H1 (cell line): ENCODE measurements at regions not wholly inside any gene's neighbourhood (a gene's known extent, or its start where the extent isn't known, plus 50 kb on each side); places are given as distances from the start of the nearest gene placed in this dataset.

Experiments used
- CTCF ChIA-PET: fragments of 300-600 bp; sonication (Branson Sonifier 250); formaldehyde crosslinking; loops from one replicate; lab custom pipeline; 2021; ENCODE audit not compliant: partially characterized antibody; lab: Charles Lee
- POLR2A ChIA-PET: fragments of 300-600 bp; sonication (Branson Sonifier 250); formaldehyde crosslinking; loops from one replicate; lab custom pipeline; 2021; ENCODE audit warnings: inconsistent platforms; ENCODE audit not compliant: partially characterized antibody; lab: Charles Lee
- DNase-seq, 2 experiments: peaks; one replicate each; pipeline versions ENCODE4 v3.0.0 to v3.0.0-alpha.2; 2010 to 2022; ENCODE audit warnings: low spot score in 2 of 2, low read depth in 1 of 2, mixed read lengths in 1 of 2
- FAIRE-seq: peaks from 2 replicates; lab custom pipeline; 2011; peaks lifted over from hg19 to GRCh38; lab: Jason Lieb, UNC
- H2AFZ ChIP-seq: 2 replicates; pipeline ENCODE4 v1.8.1; 2012; ENCODE audit warnings: low read length, inconsistent platforms
- H2AK5ac ChIP-seq: 2 replicates; pipeline ENCODE4 v1.6.1; 2013; ENCODE audit warnings: low read depth, low read length
- H2BK120ac ChIP-seq: replicated peaks from 2 replicates; pipeline ENCODE3; 2013; ENCODE audit warnings: low read depth, low read length, inconsistent platforms
- H2BK12ac ChIP-seq: 2 replicates; pipeline ENCODE4 v1.6.1; 2013; ENCODE audit warnings: low read depth, low read length
- H2BK15ac ChIP-seq: 2 replicates; pipeline ENCODE4 v1.6.1; 2013; ENCODE audit warnings: low read length
- H2BK20ac ChIP-seq: 2 replicates; pipeline ENCODE4 v1.6.1; 2013; ENCODE audit warnings: low read length
- H2BK5ac ChIP-seq: 2 replicates; pipeline ENCODE4 v1.6.1; 2013; ENCODE audit warnings: low read depth, low read length
- H3K14ac ChIP-seq: 2 replicates; pipeline ENCODE4 v1.6.1; 2013; ENCODE audit warnings: inconsistent platforms; ENCODE audit not compliant: insufficient read length
- H3K18ac ChIP-seq: 2 replicates; pipeline ENCODE4 v1.6.1; 2013; ENCODE audit warnings: low read length; ENCODE audit errors: extremely low read depth
- H3K23ac ChIP-seq: 2 replicates; pipeline ENCODE4 v1.6.1; 2013; ENCODE audit warnings: inconsistent platforms; ENCODE audit not compliant: insufficient read length
- H3K23me2 ChIP-seq: 2 replicates; pipeline ENCODE4 v1.6.1; 2013; ENCODE audit warnings: low read depth, low read length
- H3K27ac ChIP-seq: 2 replicates; pipeline ENCODE4 v1.6.1; 2011; ENCODE audit warnings: low read depth, low read length, inconsistent platforms
- H3K27me3 ChIP-seq, 4 experiments: replicated peaks in 1 of 4; 1 replicate in 1 of 4; 2 replicates in 3 of 4; pipeline versions ENCODE4 v1.6.1 to v1.8.1; 2011 to 2013; ENCODE audit warnings: low read length in 3 of 4, mild to moderate bottlenecking in 3 of 4, inconsistent platforms in 2 of 4, mixed read lengths in 2 of 4, moderate library complexity in 1 of 4; ENCODE audit not compliant: control insufficient read depth in 3 of 4, insufficient read depth in 3 of 4; ENCODE audit errors: extremely low read depth in 1 of 4
- H3K36me3 ChIP-seq, 4 experiments: 2 replicates each; pipeline versions ENCODE4 v1.6.1 to v1.8.1; 2011 to 2013; ENCODE audit warnings: mild to moderate bottlenecking in 4 of 4, low read length in 3 of 4, moderate library complexity in 2 of 4, control low read depth in 1 of 4, inconsistent platforms in 1 of 4; ENCODE audit not compliant: insufficient read depth in 4 of 4, control insufficient read depth in 2 of 4
- H3K4ac ChIP-seq: replicated peaks from 2 replicates; pipeline ENCODE3; 2013; ENCODE audit warnings: low read length, low read depth, mixed read lengths, inconsistent platforms; ENCODE audit not compliant: insufficient read length
- H3K4me1 ChIP-seq, 4 experiments: replicated peaks in 1 of 4; 1 replicate in 1 of 4; 2 replicates in 3 of 4; pipeline versions ENCODE4 v1.6.1 to v1.8.1; 2011 to 2013; ENCODE audit warnings: low read length in 3 of 4, inconsistent platforms in 2 of 4, mixed read lengths in 1 of 4; ENCODE audit not compliant: insufficient read depth in 4 of 4, control insufficient read depth in 3 of 4
- H3K4me2 ChIP-seq, 2 experiments: 2 replicates each; pipeline versions ENCODE4 v1.6.1 to v1.8.1; 2011 to 2013; ENCODE audit warnings: low read depth in 2 of 2, low read length in 2 of 2, control low read depth in 1 of 2, inconsistent platforms in 1 of 2, mild to moderate bottlenecking in 1 of 2; ENCODE audit not compliant: insufficient read depth in 1 of 2
- H3K4me3 ChIP-seq, 4 experiments: fragments of 200-600, 300-600 bp in 1 of 4; sonication (generic), shearing (Covaris generic), sonication (Bioruptor Twin) in 1 of 4; 2 replicates each; pipeline versions ENCODE4 v1.5.1 to v1.8.1; 2011 to 2016; ENCODE audit warnings: low read length in 4 of 4, low read depth in 3 of 4, control low read depth in 2 of 4, inconsistent platforms in 2 of 4, mild to moderate bottlenecking in 2 of 4, mixed read lengths in 1 of 4, moderate library complexity in 1 of 4; ENCODE audit not compliant: insufficient read depth in 2 of 4; ENCODE audit errors: extremely low read depth in 1 of 4
- H3K56ac ChIP-seq: replicated peaks from 2 replicates; pipeline ENCODE3; 2013; ENCODE audit warnings: low read depth, mild to moderate bottlenecking, mixed read lengths, low read length, inconsistent platforms; ENCODE audit not compliant: insufficient read length
- H3K79me1 ChIP-seq: 2 replicates; pipeline ENCODE4 v1.6.1; 2013; ENCODE audit warnings: low read depth, low read length, control low read depth
- H3K79me2 ChIP-seq, 2 experiments: 2 replicates each; pipeline versions ENCODE4 v1.6.1 to v1.8.1; 2012 to 2013; ENCODE audit warnings: low read length in 2 of 2, mild to moderate bottlenecking in 2 of 2, inconsistent platforms in 1 of 2; ENCODE audit not compliant: insufficient read depth in 2 of 2, control insufficient read depth in 1 of 2
- H3K9ac ChIP-seq, 4 experiments: replicated peaks in 1 of 4; 1 replicate in 1 of 4; 2 replicates in 3 of 4; pipeline versions ENCODE4 v1.6.1 to v1.8.1; 2011 to 2013; ENCODE audit warnings: low read depth in 3 of 4, low read length in 3 of 4, control low read depth in 2 of 4, mild to moderate bottlenecking in 2 of 4, moderate library complexity in 2 of 4, inconsistent platforms in 1 of 4; ENCODE audit errors: extremely low read depth in 1 of 4
- H3K9me3 ChIP-seq, 2 experiments: 2 replicates each; pipeline versions ENCODE4 v1.6.1 to v1.8.1; 2012 to 2013; ENCODE audit warnings: mild to moderate bottlenecking in 2 of 2, moderate library complexity in 2 of 2, control low read depth in 1 of 2, inconsistent platforms in 1 of 2, low read depth in 1 of 2, low read length in 1 of 2, mixed read lengths in 1 of 2; ENCODE audit not compliant: insufficient read depth in 2 of 2
- H4K20me1 ChIP-seq, 2 experiments: replicated peaks in 1 of 2; 2 replicates each; pipeline versions ENCODE3 to v1.8.1; 2011 to 2013; ENCODE audit warnings: inconsistent platforms in 2 of 2, low read length in 2 of 2, mild to moderate bottlenecking in 1 of 2; ENCODE audit not compliant: insufficient read depth in 2 of 2, control insufficient read depth in 1 of 2
- H4K5ac ChIP-seq: 2 replicates; pipeline ENCODE4 v1.6.1; 2013; ENCODE audit warnings: low read length, low read depth, mixed read lengths, inconsistent platforms; ENCODE audit not compliant: insufficient read length
- H4K8ac ChIP-seq: 2 replicates; pipeline ENCODE4 v1.8.0; 2013; ENCODE audit warnings: mild to moderate bottlenecking, moderate library complexity, low read length, inconsistent platforms; ENCODE audit not compliant: insufficient read depth; ENCODE audit errors: extremely low read depth
- H4K91ac ChIP-seq: replicated peaks from 2 replicates; pipeline ENCODE3; 2013; ENCODE audit warnings: low read length, mixed read lengths, inconsistent platforms; ENCODE audit not compliant: insufficient read length
- BCL11A ChIP-seq, 2 experiments: IDR thresholded peaks; one replicate each; pipeline ENCODE4 v1.6.1; 2011; ENCODE audit warnings: low read depth in 2 of 2, low read length in 2 of 2, mild to moderate bottlenecking in 2 of 2
- CBX5 ChIP-seq: fragments of 300-800, 300-1000 bp; sonication (generic); IDR thresholded peaks from 2 replicates; pipeline ENCODE4 v1.7.1; 2016; ENCODE audit warnings: antibody characterized with exemption, low read length, low read depth
- KDM4A ChIP-seq: IDR thresholded peaks from one replicate; pipeline ENCODE4 v1.7.1; 2012; ENCODE audit warnings: low read depth, mild to moderate bottlenecking, moderate library complexity, low read length, inconsistent platforms; ENCODE audit not compliant: severe bottlenecking
- POLR2AphosphoS5 ChIP-seq: IDR thresholded peaks from 2 replicates; pipeline ENCODE4 v1.6.1; 2011; ENCODE audit warnings: low read depth, low read length
- RFX5 ChIP-seq: IDR thresholded peaks from 2 replicates; pipeline ENCODE4 v1.6.1; 2011; ENCODE audit warnings: low read depth, low read length, improper control_type of control experiment, borderline replicate concordance
- WGBS, 2 experiments: shearing (Covaris generic) in 1 of 2; methylation state at CpG; one replicate each; pipeline versions ENCODE4 v1.1.6 to v1.1.7; 2013 to 2015; ENCODE audit warnings: low lambda C conversion rate in 2 of 2, mixed read lengths in 2 of 2, inconsistent platforms in 1 of 2, low coverage in 1 of 2, missing lambda C conversion rate in 1 of 2; ENCODE audit not compliant: insufficient replicate concordance in 2 of 2, insufficient coverage in 1 of 2, insufficient read length in 1 of 2; ENCODE audit errors: extremely low coverage in 1 of 2, missing lambda C conversion rate in 1 of 2; 5-methylcytosine and 5-hydroxymethylcytosine counted together

DNA sequence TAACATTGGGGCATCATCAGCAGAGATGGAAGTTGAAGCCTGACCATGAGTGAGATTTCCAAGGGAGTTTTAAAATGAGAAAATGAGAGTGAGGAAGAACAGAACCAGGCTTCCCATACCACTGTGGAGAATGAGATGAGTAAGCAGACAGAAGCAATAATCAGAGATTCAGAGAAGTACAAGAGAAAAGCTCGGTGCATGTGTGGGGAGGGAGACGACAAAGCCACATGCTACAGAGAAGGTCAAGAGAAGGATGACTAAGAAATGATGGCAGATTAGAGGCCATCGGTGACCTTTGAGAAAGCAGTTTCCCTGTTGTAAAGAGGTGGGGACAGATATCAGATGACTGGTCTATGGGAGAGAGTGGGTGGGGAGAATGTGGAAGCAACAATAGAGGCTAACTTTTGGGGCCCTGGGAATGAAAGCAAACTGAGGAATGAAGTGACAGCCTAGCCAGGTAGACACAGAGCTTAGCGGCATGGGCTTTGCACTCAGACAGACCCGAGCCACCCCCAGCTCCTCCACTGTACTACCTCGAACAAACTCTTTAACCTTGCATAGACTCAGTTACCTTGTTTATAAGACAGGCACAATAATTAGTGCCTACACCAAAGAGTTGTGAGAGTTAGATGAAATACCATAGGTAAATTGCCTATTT lies 207.7 kb downstream of the PIK3R1 start:
- H2AFZ ChIP-seq, result 0 out of 2 replicates have a peak overlapping the region, but pooled peaks have one; percentile 29
- 92% methylated on average over 6 of the region's 6 CpGs; no CpG with 5 or more reads in 1 of the 2 experiments for WGBS, 2 experiments
- peaks cover 0 to 1% (median 0%) of the 10 kb centered on the region in 4 experiments; a peak in 1 of 7 replicates for H3K4me1 ChIP-seq
- no peak overlapping the region for H3K14ac ChIP-seq
- no peak overlapping the region for H2BK120ac ChIP-seq
- no peaks in the 10 kb centered on the region for H3K9me3 ChIP-seq
- no peaks in the 10 kb centered on the region for H3K36me3 ChIP-seq
- ChIA-PET CTCF (interaction anchor here (0.5 to 0.7 kb wide), 2 partner anchors 11 to 1205 kb away, joined by 3 read pairs; no protein-coding TSS in a partner anchor), POLR2A (no interaction called here)
- H4K91ac ChIP-seq, result no peak overlapping the region
- no peak overlapping the region for H3K27ac ChIP-seq
- no peak for DNase-seq
- TF ChIP-seq POLR2AphosphoS5, result no peak
- TF ChIP-seq RFX5, result no peak
- TF ChIP-seq CBX5, result no peak
- TF ChIP-seq BCL11A (IDR thresholded peaks at IDR 0.05; ENCODE audit: low read depth in 2 of 2, low read length in 2 of 2), result no peak
- TF ChIP-seq KDM4A, result no peak
- H4K20me1 ChIP-seq, result no peaks in the 10 kb centered on the region
- no peak overlapping the region for H2BK12ac ChIP-seq
- H3K79me2 ChIP-seq, result no peaks in the 10 kb centered on the region
- H3K18ac ChIP-seq, result no peak overlapping the region
- no peak overlapping the region for H3K23ac ChIP-seq
- no peak overlapping the region for H2BK20ac ChIP-seq
- H3K4ac ChIP-seq, result no peak overlapping the region
- no peak overlapping the region for H2BK5ac ChIP-seq
- H3K27me3 ChIP-seq, result no peaks in the 10 kb centered on the region
- H3K9ac ChIP-seq, result no peak overlapping the region
- no peak overlapping the region for H2BK15ac ChIP-seq
- H3K23me2 ChIP-seq, result no peaks in the 10 kb centered on the region
- no peak overlapping the region for H3K4me2 ChIP-seq
- no peak overlapping the region for H3K56ac ChIP-seq
- no peak overlapping the region for H3K4me3 ChIP-seq
- H4K5ac ChIP-seq, result no peak overlapping the region
- no peaks in the 10 kb centered on the region for H3K79me1 ChIP-seq
- H2AK5ac ChIP-seq, result no peak overlapping the region
- H4K8ac ChIP-seq, result no peak overlapping the region
- FAIRE-seq, result no peak
